ENCODE measurements at regions not wholly inside any gene's neighbourhood (a gene's known extent, or its start where the extent isn't known, plus 50 kb on each side); places are given as distances from the start of the nearest gene placed in this dataset.
"Not testable (repeated sequence)": the region's sequence is repeated elsewhere in the genome, so short reads cannot be mapped to it uniquely, and the experiment has no call there.

- DNase-seq (ENCODE audit: insufficient read length, low spot score), result no peak
- FAIRE-seq, result no peak
Observed at GRCh38 chr13:42424182-42424581, 149.8 kb upstream of the TNFSF11 start.

GRCh38 chr13:42445354-42445753, 128.6 kb upstream of the TNFSF11 start:
- FAIRE-seq, result no peak
- TF ChIP-seq, protein P1, sequence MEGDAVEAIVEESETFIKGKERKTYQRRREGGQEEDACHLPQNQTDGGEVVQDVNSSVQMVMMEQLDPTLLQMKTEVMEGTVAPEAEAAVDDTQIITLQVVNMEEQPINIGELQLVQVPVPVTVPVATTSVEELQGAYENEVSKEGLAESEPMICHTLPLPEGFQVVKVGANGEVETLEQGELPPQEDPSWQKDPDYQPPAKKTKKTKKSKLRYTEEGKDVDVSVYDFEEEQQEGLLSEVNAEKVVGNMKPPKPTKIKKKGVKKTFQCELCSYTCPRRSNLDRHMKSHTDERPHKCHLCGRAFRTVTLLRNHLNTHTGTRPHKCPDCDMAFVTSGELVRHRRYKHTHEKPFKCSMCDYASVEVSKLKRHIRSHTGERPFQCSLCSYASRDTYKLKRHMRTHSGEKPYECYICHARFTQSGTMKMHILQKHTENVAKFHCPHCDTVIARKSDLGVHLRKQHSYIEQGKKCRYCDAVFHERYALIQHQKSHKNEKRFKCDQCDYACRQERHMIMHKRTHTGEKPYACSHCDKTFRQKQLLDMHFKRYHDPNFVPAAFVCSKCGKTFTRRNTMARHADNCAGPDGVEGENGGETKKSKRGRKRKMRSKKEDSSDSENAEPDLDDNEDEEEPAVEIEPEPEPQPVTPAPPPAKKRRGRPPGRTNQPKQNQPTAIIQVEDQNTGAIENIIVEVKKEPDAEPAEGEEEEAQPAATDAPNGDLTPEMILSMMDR (IDR thresholded peaks at IDR 0.05; ENCODE audit: insufficient read depth, missing control alignments), result no peak
- no peak for DNase-seq (ENCODE audit: insufficient read length, low spot score)

More at GRCh38 chr13:42424182-42424581, 149.8 kb upstream of the TNFSF11 start:
- TF ChIP-seq, protein P1 (IDR thresholded peaks at IDR 0.05; ENCODE audit: insufficient read depth, missing control alignments), result no peak

- DNase-seq (ENCODE audit: insufficient read length, low spot score); FAIRE-seq: not testable (repeated sequence)
Observed at GRCh38 chr13:42446597-42446996, 127.4 kb upstream of the TNFSF11 start.

DNA sequence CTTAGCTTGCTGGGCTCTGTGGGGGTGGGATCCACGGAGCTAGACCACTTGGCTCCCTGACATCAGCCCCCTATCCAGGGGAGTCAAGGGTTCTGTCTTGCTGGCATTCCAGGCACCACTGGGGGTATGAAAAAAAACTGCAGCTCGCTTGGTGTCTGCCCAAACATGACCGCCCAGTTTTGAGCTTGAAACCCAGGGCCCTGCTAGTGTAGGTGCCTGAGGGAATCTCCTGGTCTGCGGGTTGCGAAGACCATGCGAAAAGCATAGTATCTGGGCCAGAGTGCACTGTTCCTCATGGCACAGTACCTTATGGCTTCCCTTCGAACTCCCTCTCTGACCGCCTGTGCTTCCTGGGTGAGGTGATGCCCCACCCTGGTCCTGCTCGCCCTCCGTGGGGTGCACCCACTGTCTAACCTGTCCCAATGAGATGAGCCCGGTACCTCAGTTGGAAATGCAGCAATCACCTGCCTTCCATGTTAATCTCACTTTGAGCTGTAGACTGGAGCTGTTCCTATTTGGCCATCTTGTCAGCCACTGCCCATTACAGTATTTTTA, 120.8 kb upstream of the TNFSF11 start:
- DNase-seq (ENCODE audit: insufficient read length, low spot score), result no peak
- no peak for FAIRE-seq
- TF ChIP-seq, protein P1 (IDR thresholded peaks at IDR 0.05; ENCODE audit: insufficient read depth, missing control alignments), result no peak

DNA sequence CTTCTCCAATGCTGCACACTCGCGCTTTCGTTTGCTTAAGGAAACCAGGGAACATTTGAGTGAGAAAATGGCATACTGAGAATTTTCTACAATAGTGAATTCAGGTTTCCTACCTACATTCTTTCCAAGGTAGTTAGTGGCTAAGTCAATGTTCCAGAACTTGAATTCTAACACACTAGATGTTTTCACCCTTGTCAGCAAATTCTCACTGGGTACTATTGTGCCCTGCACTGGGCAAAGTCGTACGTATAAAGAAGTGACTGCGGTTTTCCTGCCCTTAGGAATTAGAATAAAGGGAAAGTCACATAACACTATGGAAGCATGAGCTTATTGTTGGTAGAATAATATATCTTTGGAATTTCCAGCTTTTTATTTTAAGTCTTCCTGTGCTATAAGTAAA, 119.2 kb upstream of the TNFSF11 start:
- DNase-seq (ENCODE audit: insufficient read length, low spot score) (no peak), FAIRE-seq (no peak)

GRCh38 chr13:42458193-42458592, 115.8 kb upstream of the TNFSF11 start:
- DNase-seq (ENCODE audit: insufficient read length, low spot score) (no peak), FAIRE-seq (no peak)
- TF ChIP-seq, protein P1 (IDR thresholded peaks at IDR 0.05; ENCODE audit: insufficient read depth, missing control alignments), result no peak

More for the DNA sequence above, 119.2 kb upstream of the TNFSF11 start:
- TF ChIP-seq, protein P1 (IDR thresholded peaks at IDR 0.05; ENCODE audit: insufficient read depth, missing control alignments), result no peak

GRCh38 chr13:42466123-42466522, 107.8 kb upstream of the TNFSF11 start:
- no peak for FAIRE-seq
- TF ChIP-seq, protein P1 (IDR thresholded peaks at IDR 0.05; ENCODE audit: insufficient read depth, missing control alignments), result no peak
- no peak for DNase-seq (ENCODE audit: insufficient read length, low spot score)

DNA sequence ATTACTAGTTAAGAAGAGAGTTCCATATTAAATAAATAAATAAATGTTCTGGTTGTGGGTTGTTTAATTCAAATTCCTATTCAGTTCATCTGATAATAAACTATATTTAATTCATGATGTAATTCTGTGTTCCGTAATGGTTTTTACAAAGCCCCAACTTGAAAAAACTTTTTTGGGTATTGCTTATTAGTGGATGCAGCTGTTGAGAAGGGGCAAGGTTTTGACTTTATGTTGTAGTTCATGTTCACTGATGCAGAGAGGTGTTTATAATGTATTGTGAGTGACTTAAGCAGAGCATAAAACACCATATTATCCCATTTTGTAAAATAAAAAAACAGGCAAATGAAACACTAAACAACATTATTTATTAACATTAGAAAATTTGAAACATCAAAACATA, 107.3 kb upstream of the TNFSF11 start:
- TF ChIP-seq, protein P1 (IDR thresholded peaks at IDR 0.05; ENCODE audit: insufficient read depth, missing control alignments), result no peak
- DNase-seq (ENCODE audit: insufficient read length, low spot score), result no peak
- no peak for FAIRE-seq

All from D721Med (cell line).